ENCODE measurements at regions not wholly inside any gene's neighbourhood (a gene's known extent, or its start where the extent isn't known, plus 50 kb on each side); places are given as distances from the start of the nearest gene placed in this dataset.

DNA sequence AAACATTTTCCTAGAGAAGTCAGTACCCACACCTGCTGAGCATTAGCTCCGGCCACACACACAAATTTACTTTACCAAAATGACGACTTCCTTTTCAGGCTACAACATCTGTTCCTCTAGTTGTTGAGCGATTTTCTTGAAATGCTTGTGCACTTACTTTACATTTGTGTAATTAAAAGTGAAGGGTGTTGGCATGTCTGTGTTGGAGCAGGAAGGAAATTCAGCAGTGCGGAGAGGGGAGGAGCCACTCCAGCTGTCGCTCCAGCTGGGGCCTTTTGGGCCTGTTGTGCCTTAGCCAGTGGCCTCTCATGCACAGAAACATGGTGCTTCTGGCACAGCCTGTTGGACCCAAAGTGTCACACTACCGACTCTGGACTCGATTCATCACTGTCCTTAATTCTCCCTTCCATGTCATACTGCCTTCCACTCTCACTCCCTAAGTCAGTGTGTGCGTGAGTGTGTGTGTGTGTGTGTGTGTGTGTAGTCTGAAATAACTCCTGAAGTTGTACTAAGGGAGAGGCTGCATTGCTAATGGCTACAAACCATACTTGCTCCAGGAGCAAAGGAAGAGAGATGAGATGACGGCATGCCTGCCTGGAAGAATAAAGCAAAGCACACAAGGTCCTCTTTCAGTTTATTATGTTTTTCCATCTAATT is 191.8 kb upstream of the ARG1 start:
- H3K4me1 ChIP-seq (ENCODE audit: insufficient read depth, low read length, poor library complexity, severe bottlenecking), result no peaks in the 10 kb centered on the region

GRCh38 chr6:131381709-131382093 is 191.3 kb upstream of the ARG1 start:
- H3K9me2 ChIP-seq (replicated peaks; ENCODE audit: low read depth, low read length), result no peaks in the 10 kb centered on the region
- H3K4me3 ChIP-seq (ENCODE audit: low read length, poor library complexity, severe bottlenecking), result no peak overlapping the region
- H3K79me2 ChIP-seq (ENCODE audit: insufficient read depth, low read length), result no peaks in the 10 kb centered on the region
- no peak overlapping the region for H3K9ac ChIP-seq (ENCODE audit: low read depth, low read length, poor library complexity, severe bottlenecking)
- TF ChIP-seq, protein P1, sequence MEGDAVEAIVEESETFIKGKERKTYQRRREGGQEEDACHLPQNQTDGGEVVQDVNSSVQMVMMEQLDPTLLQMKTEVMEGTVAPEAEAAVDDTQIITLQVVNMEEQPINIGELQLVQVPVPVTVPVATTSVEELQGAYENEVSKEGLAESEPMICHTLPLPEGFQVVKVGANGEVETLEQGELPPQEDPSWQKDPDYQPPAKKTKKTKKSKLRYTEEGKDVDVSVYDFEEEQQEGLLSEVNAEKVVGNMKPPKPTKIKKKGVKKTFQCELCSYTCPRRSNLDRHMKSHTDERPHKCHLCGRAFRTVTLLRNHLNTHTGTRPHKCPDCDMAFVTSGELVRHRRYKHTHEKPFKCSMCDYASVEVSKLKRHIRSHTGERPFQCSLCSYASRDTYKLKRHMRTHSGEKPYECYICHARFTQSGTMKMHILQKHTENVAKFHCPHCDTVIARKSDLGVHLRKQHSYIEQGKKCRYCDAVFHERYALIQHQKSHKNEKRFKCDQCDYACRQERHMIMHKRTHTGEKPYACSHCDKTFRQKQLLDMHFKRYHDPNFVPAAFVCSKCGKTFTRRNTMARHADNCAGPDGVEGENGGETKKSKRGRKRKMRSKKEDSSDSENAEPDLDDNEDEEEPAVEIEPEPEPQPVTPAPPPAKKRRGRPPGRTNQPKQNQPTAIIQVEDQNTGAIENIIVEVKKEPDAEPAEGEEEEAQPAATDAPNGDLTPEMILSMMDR (conservative IDR thresholded peaks at IDR 0.05; ENCODE audit: low read length), result no peak
- no peak for TF ChIP-seq EZH2phosphoT487 (IDR thresholded peaks at IDR 0.05; ENCODE audit: borderline replicate concordance)
- no peak overlapping the region for H2AFZ ChIP-seq (ENCODE audit: low read length)
- no peaks in the 10 kb centered on the region for H3K4me1 ChIP-seq (ENCODE audit: insufficient read depth, low read length, poor library complexity, severe bottlenecking)
- H3K9me3 ChIP-seq (ENCODE audit: insufficient read depth, low read depth, low read length), result no peaks in the 10 kb centered on the region
- no peak overlapping the region for H3K4me2 ChIP-seq (ENCODE audit: low read depth, low read length, poor library complexity, severe bottlenecking)
- H4K20me1 ChIP-seq (ENCODE audit: insufficient read depth, low read length, poor library complexity, severe bottlenecking), result no peaks in the 10 kb centered on the region
- no peaks in the 10 kb centered on the region for H3F3A ChIP-seq (ENCODE audit: low read depth)
- H3K27me3 ChIP-seq (ENCODE audit: insufficient read depth, low read length, poor library complexity, severe bottlenecking), result no peaks in the 10 kb centered on the region
- H3K36me3 ChIP-seq (ENCODE audit: insufficient read depth, low read length), result no peaks in the 10 kb centered on the region

More for the DNA sequence above, 191.8 kb upstream of the ARG1 start:
- no peak overlapping the region for H3K4me3 ChIP-seq (ENCODE audit: low read length, poor library complexity, severe bottlenecking)
- no peaks in the 10 kb centered on the region for H3K36me3 ChIP-seq (ENCODE audit: insufficient read depth, low read length)
- no peaks in the 10 kb centered on the region for H4K20me1 ChIP-seq (ENCODE audit: insufficient read depth, low read length, poor library complexity, severe bottlenecking)
- TF ChIP-seq, protein P1 (conservative IDR thresholded peaks at IDR 0.05; ENCODE audit: low read length), result no peak
- TF ChIP-seq EZH2phosphoT487 (IDR thresholded peaks at IDR 0.05; ENCODE audit: borderline replicate concordance), result no peak
- no peaks in the 10 kb centered on the region for H3K9me2 ChIP-seq (replicated peaks; ENCODE audit: low read depth, low read length)
- H3F3A ChIP-seq (ENCODE audit: low read depth), result no peaks in the 10 kb centered on the region
- H3K9me3 ChIP-seq (ENCODE audit: insufficient read depth, low read depth, low read length), result no peaks in the 10 kb centered on the region
- no peaks in the 10 kb centered on the region for H3K27me3 ChIP-seq (ENCODE audit: insufficient read depth, low read length, poor library complexity, severe bottlenecking)
- H3K79me2 ChIP-seq (ENCODE audit: insufficient read depth, low read length), result no peaks in the 10 kb centered on the region
- H3K4me2 ChIP-seq (ENCODE audit: low read depth, low read length, poor library complexity, severe bottlenecking), result no peak overlapping the region
- H3K9ac ChIP-seq (ENCODE audit: low read depth, low read length, poor library complexity, severe bottlenecking), result no peak overlapping the region
- H2AFZ ChIP-seq (ENCODE audit: low read length), result no peak overlapping the region

DNA sequence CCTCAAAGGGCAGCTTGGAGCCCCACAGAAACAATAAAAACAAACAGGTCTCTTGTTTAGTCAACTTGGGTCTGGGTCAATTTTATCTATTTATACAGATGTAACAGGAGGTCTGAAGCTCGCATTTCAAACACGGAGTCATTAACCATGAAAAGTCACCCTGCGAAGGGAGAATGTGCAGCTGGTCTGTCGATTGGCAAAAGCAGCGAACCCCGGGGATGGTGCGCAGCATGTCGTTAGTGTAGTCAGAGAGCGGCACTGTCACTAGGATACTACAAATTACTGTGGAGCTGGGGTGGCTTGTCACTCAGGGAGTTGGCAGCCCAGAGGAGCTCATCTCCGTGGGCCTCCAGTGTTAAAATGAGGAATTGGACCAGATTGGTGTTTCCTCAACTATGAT is 190.4 kb upstream of the ARG1 start:
- no peaks in the 10 kb centered on the region for H3K9me3 ChIP-seq (ENCODE audit: insufficient read depth, low read depth, low read length)
- TF ChIP-seq EZH2phosphoT487 (IDR thresholded peaks at IDR 0.05; ENCODE audit: borderline replicate concordance), result no peak
- TF ChIP-seq, protein P1 (conservative IDR thresholded peaks at IDR 0.05; ENCODE audit: low read length), result no peak

More for the DNA sequence above, 190.4 kb upstream of the ARG1 start:
- no peaks in the 10 kb centered on the region for H4K20me1 ChIP-seq (ENCODE audit: insufficient read depth, low read length, poor library complexity, severe bottlenecking)
- H3K4me3 ChIP-seq (ENCODE audit: low read length, poor library complexity, severe bottlenecking), result no peak overlapping the region
- H3K79me2 ChIP-seq (ENCODE audit: insufficient read depth, low read length), result no peaks in the 10 kb centered on the region
- H3K9me2 ChIP-seq (replicated peaks; ENCODE audit: low read depth, low read length), result no peaks in the 10 kb centered on the region
- H3K4me2 ChIP-seq (ENCODE audit: low read depth, low read length, poor library complexity, severe bottlenecking), result no peak overlapping the region
- H2AFZ ChIP-seq (ENCODE audit: low read length), result no peak overlapping the region
- no peak overlapping the region for H3K9ac ChIP-seq (ENCODE audit: low read depth, low read length, poor library complexity, severe bottlenecking)
- H3K36me3 ChIP-seq (ENCODE audit: insufficient read depth, low read length), result no peaks in the 10 kb centered on the region
- no peaks in the 10 kb centered on the region for H3K27me3 ChIP-seq (ENCODE audit: insufficient read depth, low read length, poor library complexity, severe bottlenecking)
- no peaks in the 10 kb centered on the region for H3F3A ChIP-seq (ENCODE audit: low read depth)
- no peaks in the 10 kb centered on the region for H3K4me1 ChIP-seq (ENCODE audit: insufficient read depth, low read length, poor library complexity, severe bottlenecking)

Measured in Loucy (cell line).